A549 (cell line): ENCODE measurements at regions not wholly inside any gene's neighbourhood (a gene's known extent, or its start where the extent isn't known, plus 50 kb on each side); places are given as distances from the start of the nearest gene placed in this dataset.

Experiments
- ATAC-seq, 2 experiments: fragments of 200-7000 bp in 1 of 2; fragments of >200 bp in 1 of 2; cut with Nextera tagmentation in 1 of 2; cut with Tn5 transposase in 1 of 2; 3 replicates each; pipeline versions ENCODE4 v1.8.0 to v1.9.1; 2018 to 2020; ENCODE audit warnings: mild to moderate bottlenecking in 1 of 2, moderate library complexity in 1 of 2
- CTCF ChIA-PET: fragments of 300-600 bp; sonication (Branson Sonifier 250); formaldehyde crosslinking; extraction: SDS; loops from one replicate; lab custom pipeline; 2021; ENCODE audit warnings: antibody characterized with exemption, inconsistent platforms; lab: Yijun Ruan, JAX
- POLR2A ChIA-PET: fragments of 350-600 bp; formaldehyde crosslinking; extraction: SDS; loops from one replicate; lab custom pipeline; 2021; ENCODE audit warnings: antibody characterized with exemption, inconsistent platforms; lab: Yijun Ruan, JAX
- DNase-seq, 2 experiments: peaks; one replicate each; pipeline versions ENCODE4 v3.0.0 to v3.0.0-alpha.2; 2011 to 2016; ENCODE audit warnings: low read depth in 1 of 2, low spot score in 1 of 2
- FAIRE-seq: peaks from 2 replicates; lab custom pipeline; 2011; peaks lifted over from hg19 to GRCh38; lab: Jason Lieb, UNC
- H3K27ac ChIP-seq, 2 experiments: fragments of >200 bp; sonication (Bioruptor Twin); formaldehyde crosslinking; 3 replicates each; pipeline ENCODE4 v1.5.1; 2016 to 2017
- H3K4me1 ChIP-seq: fragments of >200 bp; sonication (Bioruptor Twin); formaldehyde crosslinking; 3 replicates; pipeline ENCODE4 v1.6.1; 2016
- H3K4me2 ChIP-seq: fragments of >200 bp; sonication (Bioruptor Twin); formaldehyde crosslinking; 3 replicates; pipeline ENCODE4 v1.6.1; 2016
- H3K4me3 ChIP-seq: fragments of >200 bp; sonication (Bioruptor Twin); formaldehyde crosslinking; 3 replicates; pipeline ENCODE4 v1.5.1; 2016
- H3K9me3 ChIP-seq: fragments of >200 bp; sonication (Bioruptor Twin); formaldehyde crosslinking; 3 replicates; pipeline ENCODE4 v1.6.1; 2016
- BHLHE40 ChIP-seq: IDR thresholded peaks from 2 replicates; pipeline ENCODE4 v1.6.1; 2012; ENCODE audit warnings: low read depth, low read length, inconsistent platforms
- CBX8 ChIP-seq: fragments of 200-600 bp; sonication (generic); IDR thresholded peaks from 2 replicates; pipeline ENCODE4 v1.6.1; 2016
- FOSL2 ChIP-seq, 2 experiments: fragments of 450-650 bp in 1 of 2; fragments of >200 bp in 1 of 2; sonication (Bioruptor Twin) in 1 of 2; formaldehyde crosslinking; IDR thresholded peaks; 2 replicates each; pipeline versions ENCODE4 v1.5.0 to v1.6.1; 2016 to 2020; ENCODE audit warnings: mild to moderate bottlenecking in 1 of 2, moderate library complexity in 1 of 2
- GATA3 ChIP-seq: IDR thresholded peaks from 2 replicates; pipeline ENCODE4 v1.6.1; 2012; ENCODE audit warnings: borderline replicate concordance
- HES2 ChIP-seq: fragments of >200 bp; sonication (Bioruptor Twin); formaldehyde crosslinking; IDR thresholded peaks from 2 replicates; pipeline ENCODE4 v1.6.1; 2016
- JUN ChIP-seq, 2 experiments: fragments of >200 bp; sonication (Bioruptor Twin); formaldehyde crosslinking; IDR thresholded peaks; 2 replicates in 1 of 2; 3 replicates in 1 of 2; pipeline ENCODE4 v1.6.1; 2016 to 2017
- KDM5A ChIP-seq: fragments of 200-600 bp; sonication (generic); IDR thresholded peaks from 2 replicates; pipeline ENCODE4 v1.6.1; 2016; ENCODE audit warnings: antibody characterized with exemption, mild to moderate bottlenecking
- MAZ ChIP-seq: fragments of 150-350 bp; IDR thresholded peaks from 2 replicates; pipeline ENCODE4 v1.6.1; 2014; ENCODE audit warnings: antibody characterized with exemption, low read depth, low read length, borderline replicate concordance
- NPAS2 ChIP-seq: fragments of 250-450 bp; sonication (Bioruptor Pico); IDR thresholded peaks from 2 replicates; pipeline ENCODE4 v1.8.0; 2022; ENCODE audit warnings: mild to moderate bottlenecking, moderate library complexity, borderline replicate concordance
- NR3C1 ChIP-seq: fragments of >200 bp; sonication (Bioruptor Twin); formaldehyde crosslinking; IDR thresholded peaks from 3 replicates; pipeline ENCODE4 v1.6.1; 2017
- PHF8 ChIP-seq: fragments of 200-600 bp; sonication (generic); IDR thresholded peaks from 2 replicates; pipeline ENCODE4 v1.6.1; 2016; ENCODE audit warnings: low read depth, mild to moderate bottlenecking, antibody characterized with exemption, moderate library complexity, borderline replicate concordance
- RCOR1 ChIP-seq: fragments of 150-350 bp; IDR thresholded peaks from 2 replicates; pipeline ENCODE4 v1.6.1; 2014; ENCODE audit warnings: antibody characterized with exemption, low read length, low read depth
- RFX5 ChIP-seq: fragments of 450-650 bp; IDR thresholded peaks from 2 replicates; pipeline ENCODE4 v1.7.1; 2014; ENCODE audit warnings: antibody characterized with exemption, mild to moderate bottlenecking, moderate library complexity
- SMC3 ChIP-seq: fragments of >200 bp; sonication (Bioruptor Twin); formaldehyde crosslinking; IDR thresholded peaks from 3 replicates; pipeline ENCODE4 v1.6.1; 2018; ENCODE audit warnings: inconsistent platforms
- SREBF2 ChIP-seq: fragments of 450-650 bp; IDR thresholded peaks from 2 replicates; pipeline ENCODE4 v1.6.1; 2014; ENCODE audit warnings: mild to moderate bottlenecking, moderate library complexity
- TFCP2L1 ChIP-seq: fragments of 250-450 bp; sonication (Bioruptor Pico); IDR thresholded peaks from 2 replicates; pipeline ENCODE4 v1.5.0; 2021; ENCODE audit warnings: mild to moderate bottlenecking
- TP53 ChIP-seq: fragments of 250-450 bp; sonication (Bioruptor Pico); IDR thresholded peaks from 2 replicates; pipeline ENCODE4 v1.5.0; 2021; ENCODE audit warnings: mild to moderate bottlenecking, moderate library complexity
- ZC3H11A ChIP-seq: fragments of 450-650 bp; IDR thresholded peaks from 2 replicates; pipeline ENCODE4 v1.6.1; 2014; ENCODE audit warnings: antibody characterized with exemption, mild to moderate bottlenecking
- ZNF302 ChIP-seq: fragments of 250-450 bp; sonication (Bioruptor Pico); IDR thresholded peaks from 2 replicates; pipeline ENCODE4 v1.9.0; 2021; ENCODE audit warnings: inconsistent platforms, mild to moderate bottlenecking, moderate library complexity
- WGBS: methylation state at CpG from one replicate; pipeline ENCODE4 v1.1.6; 2017; ENCODE audit errors: missing lambda C conversion rate; 5-methylcytosine and 5-hydroxymethylcytosine counted together
- TF ChIP-seq, protein P1 (sequence below): IDR thresholded peaks from 2 replicates; pipeline ENCODE4 v1.6.1; 2012; ENCODE audit warnings: low read depth, borderline replicate concordance

DNA sequence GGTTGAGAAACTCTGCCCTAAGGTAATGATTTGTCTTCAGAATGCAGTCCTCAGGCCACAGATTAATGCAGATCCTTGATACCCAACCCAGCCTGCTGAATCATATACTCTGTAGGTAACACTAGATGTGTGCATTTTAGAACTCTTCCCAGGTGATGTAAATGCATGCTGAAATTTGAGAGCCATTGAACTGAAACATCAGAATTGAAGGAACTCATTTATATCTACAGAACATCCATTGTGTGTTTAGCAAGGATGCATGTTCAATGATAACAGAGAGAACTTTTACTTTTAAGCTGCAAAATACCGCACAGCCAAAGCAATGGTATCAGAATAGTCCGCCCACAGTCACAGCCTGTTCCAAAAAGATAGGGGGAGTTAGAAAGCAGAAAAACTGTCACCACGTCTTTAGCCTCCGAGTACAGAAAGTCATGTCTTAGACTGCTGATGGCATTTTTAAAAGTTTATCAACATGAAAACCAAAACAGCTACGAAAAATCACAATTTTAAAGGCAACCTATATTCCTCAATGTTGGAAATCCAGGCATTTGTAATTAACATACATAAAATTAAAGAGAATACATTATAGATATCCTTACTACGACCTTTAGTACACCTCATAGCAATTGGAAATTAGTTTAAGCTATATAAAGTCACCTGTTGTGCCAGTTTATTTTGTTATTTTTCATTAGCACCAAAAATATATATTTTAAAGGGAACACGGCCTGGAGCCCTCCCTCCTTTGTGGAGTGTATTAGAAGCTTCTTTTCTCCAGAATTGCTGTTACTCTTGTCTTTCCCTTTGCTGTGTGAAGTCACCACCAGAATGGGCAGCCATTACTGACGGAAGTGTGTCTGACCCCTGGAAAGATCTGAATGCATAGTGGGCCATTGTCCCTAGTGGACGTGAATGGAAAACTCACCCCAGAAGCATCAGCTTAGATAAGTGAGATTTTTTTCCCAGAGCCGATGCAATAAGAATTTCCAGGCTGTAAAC lies 65.8 kb upstream of the PRKAR2B start:
- no peak overlapping the region for H3K4me2 ChIP-seq
- H3K4me1 ChIP-seq, result no peaks in the 10 kb centered on the region
- no peak overlapping the region for H3K27ac ChIP-seq
- peak; percentile 64 to 69; a peak in 5 of 6 replicates for ATAC-seq
- no peaks in the 10 kb centered on the region for H3K9me3 ChIP-seq
- WGBS, result 58% methylated on average over 10 of the region's 10 CpGs
- peak; percentile 4 to 13 for DNase-seq
- no peak for FAIRE-seq
- ChIA-PET POLR2A (no interaction called here), CTCF (interaction anchor here (0.5 to 1.0 kb wide), 2 partner anchors 10 to 172 kb away, joined by 3 read pairs; no protein-coding TSS in a partner anchor)
- no peak overlapping the region for H3K4me3 ChIP-seq
- TF ChIP-seq TP53 (no peak), RCOR1 (no peak), ZC3H11A (no peak), MAZ (no peak), BHLHE40 (no peak), PHF8 (no peak), TFCP2L1 (CRISPR knock-in tag) (no peak), RFX5 (no peak), FOSL2 (IDR thresholded peaks at IDR 0.05) (no peak), FOSL2 (CRISPR knock-in tag; IDR thresholded peaks at IDR 0.05) (no peak), KDM5A (no peak), NPAS2 (CRISPR knock-in tag) (no peak), HES2 (no peak), SREBF2 (no peak), GATA3 (no peak)

- Histone ChIP-seq H3K4me1 (no peaks in the 10 kb centered on the region), H3K4me2 (no peak overlapping the region), H3K4me3 (no peak overlapping the region), H3K27ac (no peak overlapping the region), H3K9me3 (no peaks in the 10 kb centered on the region)
- CTCF ChIA-PET, result interaction anchor here (0.6 to 1.0 kb wide), 2 partner anchors 9 to 13 kb away, joined by 3 read pairs; no protein-coding TSS in a partner anchor
- no peak for FAIRE-seq
- WGBS, result 63% methylated on average over 9 of the region's 9 CpGs
- POLR2A ChIA-PET, result no interaction called here
- DNase-seq, result no peak
- ATAC-seq, result no peak
- TF ChIP-seq FOSL2 (IDR thresholded peaks at IDR 0.05) (no peak), FOSL2 (CRISPR knock-in tag; IDR thresholded peaks at IDR 0.05) (no peak), NR3C1 (no peak), SMC3 (no peak), RFX5 (no peak), JUN (IDR thresholded peaks at IDR 0.05) (no peak), ZNF302 (CRISPR knock-in tag) (no peak), ZC3H11A (no peak), CBX8 (no peak)
These were observed 64.8 kb upstream of the PRKAR2B start for GRCh38 chr7:106979551-106980357.

DNA sequence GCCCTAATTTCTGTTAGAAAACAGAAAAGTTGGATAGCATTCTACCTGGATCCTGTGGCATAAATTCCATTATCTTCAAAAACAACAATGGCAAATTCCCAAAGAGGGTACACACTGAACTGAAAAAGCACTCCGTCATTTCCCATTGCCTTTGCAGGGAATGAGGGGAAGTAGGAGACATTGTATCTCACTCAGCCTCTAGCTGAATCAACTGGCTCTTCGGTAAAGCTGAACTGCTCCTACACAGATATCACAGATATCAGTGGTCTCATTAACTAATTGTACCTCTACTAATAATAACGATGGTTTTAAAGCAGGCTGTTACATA lies 64.2 kb upstream of the PRKAR2B start:
- FAIRE-seq (no peak), DNase-seq (no peak)
- no peaks in the 10 kb centered on the region for H3K9me3 ChIP-seq
- no peak overlapping the region for H3K27ac ChIP-seq
- CTCF ChIA-PET, result interaction anchor here (0.6 kb wide), 1 partner anchor 13 kb away, joined by 3 read pairs; no protein-coding TSS in a partner anchor
- 62% methylated on average over 3 of the region's 3 CpGs for WGBS
- TF ChIP-seq, protein P1, sequence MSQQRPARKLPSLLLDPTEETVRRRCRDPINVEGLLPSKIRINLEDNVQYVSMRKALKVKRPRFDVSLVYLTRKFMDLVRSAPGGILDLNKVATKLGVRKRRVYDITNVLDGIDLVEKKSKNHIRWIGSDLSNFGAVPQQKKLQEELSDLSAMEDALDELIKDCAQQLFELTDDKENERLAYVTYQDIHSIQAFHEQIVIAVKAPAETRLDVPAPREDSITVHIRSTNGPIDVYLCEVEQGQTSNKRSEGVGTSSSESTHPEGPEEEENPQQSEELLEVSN, result no peak
- TF ChIP-seq, all 56 proteins: peak for 0
- POLR2A ChIA-PET, result no interaction called here
- Histone ChIP-seq H3K4me1 (no peaks in the 10 kb centered on the region), H3K4me3 (no peak overlapping the region), H3K4me2 (no peak overlapping the region)
- ATAC-seq, result no peak
